Smooth muscle cell (in vitro differentiated cells): ENCODE measurements at regions not wholly inside any gene's neighbourhood (a gene's known extent, or its start where the extent isn't known, plus 50 kb on each side); places are given as distances from the start of the nearest gene placed in this dataset.

ENCODE experiments used
- DNase-seq: peaks from one replicate; lab custom pipeline; 2025; ENCODE audit not compliant: unreplicated experiment; lab: John Stamatoyannopoulos, UW
- H2AFZ ChIP-seq: fragments of 200-600 bp; sonication (generic); 2 replicates; pipeline ENCODE4 v1.6.0; 2016; ENCODE audit warnings: antibody characterized with exemption, low read depth, mild to moderate bottlenecking
- H3F3A ChIP-seq: fragments of 200-600 bp; sonication (generic); 2 replicates; pipeline ENCODE4 v1.6.0; 2017; ENCODE audit warnings: antibody characterized with exemption, low read depth
- H3K27ac ChIP-seq: fragments of 200-600 bp; sonication (generic); 2 replicates; pipeline ENCODE4 v1.5.1; 2016; ENCODE audit warnings: low read depth, mild to moderate bottlenecking
- H3K27me3 ChIP-seq: fragments of 200-600 bp; sonication (generic); 2 replicates; pipeline ENCODE4 v1.6.1; 2016; ENCODE audit warnings: low read depth, mild to moderate bottlenecking
- H3K36me3 ChIP-seq: fragments of 200-600 bp; sonication (generic); 2 replicates; pipeline ENCODE4 v1.5.1; 2016; ENCODE audit warnings: low read depth
- H3K4me1 ChIP-seq: fragments of 200-600 bp; sonication (generic); 2 replicates; pipeline ENCODE4 v1.5.1; 2016; ENCODE audit warnings: low read depth
- H3K4me2 ChIP-seq: fragments of 200-600 bp; sonication (generic); 2 replicates; pipeline ENCODE4 v1.6.0; 2016; ENCODE audit warnings: mild to moderate bottlenecking
- H3K4me3 ChIP-seq: fragments of 200-600 bp; sonication (generic); 2 replicates; pipeline ENCODE4 v1.5.1; 2016; ENCODE audit warnings: mild to moderate bottlenecking
- H3K79me2 ChIP-seq: fragments of 200-600 bp; sonication (generic); 2 replicates; pipeline ENCODE4 v1.6.0; 2016; ENCODE audit warnings: low read depth, mild to moderate bottlenecking
- H3K9ac ChIP-seq: fragments of 200-600 bp; sonication (generic); 2 replicates; pipeline ENCODE4 v1.6.0; 2016; ENCODE audit warnings: low read depth
- H3K9me3 ChIP-seq: fragments of 200-600 bp; sonication (generic); replicated peaks from 2 replicates; pipeline ENCODE4 v1.5.1; 2016; ENCODE audit warnings: low read depth
- H4K20me1 ChIP-seq: fragments of 200-600 bp; sonication (generic); 2 replicates; pipeline ENCODE4 v1.6.0; 2016; ENCODE audit warnings: low read depth
- WGBS: methylation state at CpG from one replicate; pipeline ENCODE4 v1.1.7; 2016; ENCODE audit warnings: low lambda C conversion rate; 5-methylcytosine and 5-hydroxymethylcytosine counted together
- TF ChIP-seq, protein P1 (sequence below): fragments of 200-600 bp; sonication (generic); IDR thresholded peaks from 2 replicates; pipeline ENCODE4 v1.5.1; 2017; ENCODE audit warnings: borderline replicate concordance, mild to moderate bottlenecking, antibody characterized with exemption; ENCODE audit not compliant: insufficient read depth, poor library complexity, severe bottlenecking

GRCh38 chr5:53260446-53260845, 150.9 kb upstream of the MOCS2 start:
- DNase-seq: no peak
- H2AFZ ChIP-seq: no peak overlapping the region
- no peak overlapping the region for H3K27ac ChIP-seq
- no peaks in the 10 kb centered on the region for H3K4me1 ChIP-seq
- H3K9me3 ChIP-seq: no peaks in the 10 kb centered on the region
- no peak overlapping the region for H3K9ac ChIP-seq
- no peaks in the 10 kb centered on the region for H3K27me3 ChIP-seq
- H3K4me3 ChIP-seq: no peak overlapping the region
- no peaks in the 10 kb centered on the region for H3K36me3 ChIP-seq
- no peaks in the 10 kb centered on the region for H4K20me1 ChIP-seq
- no peaks in the 10 kb centered on the region for H3F3A ChIP-seq
- no peak overlapping the region for H3K4me2 ChIP-seq
- no peaks in the 10 kb centered on the region for H3K79me2 ChIP-seq
- WGBS: 96% methylated on average over 1 of the region's 1 CpG
- TF ChIP-seq, protein P1, sequence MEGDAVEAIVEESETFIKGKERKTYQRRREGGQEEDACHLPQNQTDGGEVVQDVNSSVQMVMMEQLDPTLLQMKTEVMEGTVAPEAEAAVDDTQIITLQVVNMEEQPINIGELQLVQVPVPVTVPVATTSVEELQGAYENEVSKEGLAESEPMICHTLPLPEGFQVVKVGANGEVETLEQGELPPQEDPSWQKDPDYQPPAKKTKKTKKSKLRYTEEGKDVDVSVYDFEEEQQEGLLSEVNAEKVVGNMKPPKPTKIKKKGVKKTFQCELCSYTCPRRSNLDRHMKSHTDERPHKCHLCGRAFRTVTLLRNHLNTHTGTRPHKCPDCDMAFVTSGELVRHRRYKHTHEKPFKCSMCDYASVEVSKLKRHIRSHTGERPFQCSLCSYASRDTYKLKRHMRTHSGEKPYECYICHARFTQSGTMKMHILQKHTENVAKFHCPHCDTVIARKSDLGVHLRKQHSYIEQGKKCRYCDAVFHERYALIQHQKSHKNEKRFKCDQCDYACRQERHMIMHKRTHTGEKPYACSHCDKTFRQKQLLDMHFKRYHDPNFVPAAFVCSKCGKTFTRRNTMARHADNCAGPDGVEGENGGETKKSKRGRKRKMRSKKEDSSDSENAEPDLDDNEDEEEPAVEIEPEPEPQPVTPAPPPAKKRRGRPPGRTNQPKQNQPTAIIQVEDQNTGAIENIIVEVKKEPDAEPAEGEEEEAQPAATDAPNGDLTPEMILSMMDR: no peak

- TF ChIP-seq, protein P1: no peak
- no peaks in the 10 kb centered on the region for H4K20me1 ChIP-seq
- no peak overlapping the region for H3K4me2 ChIP-seq
- H3K9me3 ChIP-seq: no peaks in the 10 kb centered on the region
- no peaks in the 10 kb centered on the region for H3K36me3 ChIP-seq
- WGBS: 26% methylated on average over 3 of the region's 3 CpGs
- no peaks in the 10 kb centered on the region for H3K4me1 ChIP-seq
- H3K79me2 ChIP-seq: no peaks in the 10 kb centered on the region
- no peak overlapping the region for H3K9ac ChIP-seq
- H3F3A ChIP-seq: no peaks in the 10 kb centered on the region
- H3K27ac ChIP-seq: no peak overlapping the region
- H3K4me3 ChIP-seq: no peak overlapping the region
- no peak overlapping the region for H2AFZ ChIP-seq
- no peak for DNase-seq
- no peaks in the 10 kb centered on the region for H3K27me3 ChIP-seq
These were observed 151.7 kb upstream of the MOCS2 start for GRCh38 chr5:53261245-53261644.

GRCh38 chr5:53262348-53262970, 152.9 kb upstream of the MOCS2 start:
- no peak for DNase-seq
- WGBS: 88% methylated on average over 4 of the region's 4 CpGs

More at GRCh38 chr5:53262348-53262970, 152.9 kb upstream of the MOCS2 start:
- H3K27ac ChIP-seq: no peak overlapping the region
- H3K4me2 ChIP-seq: no peak overlapping the region
- H4K20me1 ChIP-seq: no peaks in the 10 kb centered on the region
- H2AFZ ChIP-seq: no peak overlapping the region
- H3K4me3 ChIP-seq: no peak overlapping the region
- no peaks in the 10 kb centered on the region for H3K36me3 ChIP-seq
- no peaks in the 10 kb centered on the region for H3K79me2 ChIP-seq
- H3K4me1 ChIP-seq: no peaks in the 10 kb centered on the region
- H3K9me3 ChIP-seq: no peaks in the 10 kb centered on the region
- no peaks in the 10 kb centered on the region for H3F3A ChIP-seq
- H3K27me3 ChIP-seq: no peaks in the 10 kb centered on the region
- H3K9ac ChIP-seq: no peak overlapping the region
- TF ChIP-seq, protein P1: peak; percentile 52
